ENCODE measurements at regions not wholly inside any gene's neighbourhood (a gene's known extent, or its start where the extent isn't known, plus 50 kb on each side); places are given as distances from the start of the nearest gene placed in this dataset.

GRCh38 chr2:30055548-30055947 is 91.3 kb upstream of the YPEL5 start:
- DNase-seq, result no peak

- no peak for DNase-seq
These were observed 86.2 kb upstream of the YPEL5 start for GRCh38 chr2:30060562-30060961.

- DNase-seq, result no peak
These were observed 78.7 kb upstream of the YPEL5 start for GRCh38 chr2:30068067-30068466.

- peak; percentile 31 for DNase-seq
These were observed 74.5 kb upstream of the YPEL5 start for GRCh38 chr2:30072250-30072842.

GRCh38 chr2:30073523-30073922 is 73.3 kb upstream of the YPEL5 start:
- DNase-seq, result no peak

GRCh38 chr2:30074023-30074422 is 72.8 kb upstream of the YPEL5 start:
- DNase-seq, result no peak

- no peak for DNase-seq
These were observed 68.3 kb upstream of the YPEL5 start for GRCh38 chr2:30078521-30078920.

- DNase-seq, result no peak
These were observed 61.9 kb upstream of the YPEL5 start for GRCh38 chr2:30084915-30085314.

- DNase-seq, result no peak
These were observed 57.6 kb upstream of the YPEL5 start for GRCh38 chr2:30089171-30089570.

- DNase-seq, result no peak
These were observed 51.4 kb upstream of the YPEL5 start for GRCh38 chr2:30095402-30095801.

GRCh38 chr2:30096451-30096850 is 50.4 kb upstream of the YPEL5 start:
- no peak for DNase-seq

Data from central memory CD4-positive, alpha-beta T cell (primary cell).